Fibroblast of villous mesenchyme (primary cell): ENCODE measurements at regions not wholly inside any gene's neighbourhood (a gene's known extent, or its start where the extent isn't known, plus 50 kb on each side); places are given as distances from the start of the nearest gene placed in this dataset.
"Not testable (repeated sequence)": the region's sequence is repeated elsewhere in the genome, so short reads cannot be mapped to it uniquely, and the experiment has no call there.

Experiments
- DNase-seq: peaks from one replicate; pipeline ENCODE4 v3.0.0-alpha.2; 2010; ENCODE audit warnings: low read depth
- H3K4me3 ChIP-seq: 2 replicates; pipeline ENCODE4 v1.5.1; 2011; ENCODE audit warnings: low read depth, mild to moderate bottlenecking, low read length
- CTCF ChIP-seq: IDR thresholded peaks from 2 replicates; pipeline ENCODE4 v1.5.1; 2012; ENCODE audit warnings: low read depth, mild to moderate bottlenecking, low read length; ENCODE audit not compliant: insufficient read depth

DNA sequence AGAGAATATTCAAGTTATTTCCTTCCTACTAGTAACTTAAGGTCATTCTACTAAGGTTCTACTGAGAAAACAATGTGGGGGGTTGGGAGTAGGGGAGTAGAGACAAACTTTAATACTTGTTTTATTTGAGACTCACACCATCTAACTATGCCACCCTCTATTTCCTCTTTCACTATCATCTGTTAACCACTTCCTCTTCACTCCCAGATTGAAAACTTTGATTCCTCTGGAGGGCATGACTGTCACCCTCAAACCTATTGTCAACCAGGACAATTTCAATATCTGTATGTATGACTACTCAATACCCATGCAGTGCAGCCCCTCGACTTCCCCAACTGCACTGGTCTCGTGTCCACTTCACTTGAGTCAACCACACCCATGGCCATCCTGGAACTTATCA is 165.6 kb upstream of the POGK start:
- DNase-seq = no peak
- no peak overlapping the region for H3K4me3 ChIP-seq
- no peak for TF ChIP-seq CTCF

GRCh38 chr1:166675213-166675612 is 164.1 kb upstream of the POGK start:
- TF ChIP-seq CTCF = no peak
- no peak overlapping the region for H3K4me3 ChIP-seq
- no peak for DNase-seq

DNA sequence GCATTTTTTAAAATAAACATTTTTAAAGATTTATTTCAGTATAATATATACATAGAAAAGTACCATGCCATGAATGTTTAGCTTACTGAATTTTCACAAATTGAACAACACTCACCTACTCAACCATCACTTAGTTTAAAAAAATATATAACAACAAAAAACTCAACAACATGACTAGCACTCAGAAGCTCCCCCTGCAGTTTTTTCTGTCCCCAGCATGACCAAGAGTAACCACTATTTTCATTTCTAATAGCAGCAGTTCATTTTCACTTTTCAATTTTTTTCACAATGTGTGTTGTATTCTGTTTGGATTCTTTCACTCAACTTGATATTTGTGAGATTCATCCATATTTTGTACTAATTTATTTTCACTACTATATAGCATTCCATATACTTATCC is 162.3 kb upstream of the POGK start:
- H3K4me3 ChIP-seq = no peak overlapping the region
- no peak for DNase-seq
- TF ChIP-seq CTCF = no peak

GRCh38 chr1:166679369-166679768 is 159.9 kb upstream of the POGK start:
- TF ChIP-seq CTCF = no peak
- no peak overlapping the region for H3K4me3 ChIP-seq
- no peak for DNase-seq

DNA sequence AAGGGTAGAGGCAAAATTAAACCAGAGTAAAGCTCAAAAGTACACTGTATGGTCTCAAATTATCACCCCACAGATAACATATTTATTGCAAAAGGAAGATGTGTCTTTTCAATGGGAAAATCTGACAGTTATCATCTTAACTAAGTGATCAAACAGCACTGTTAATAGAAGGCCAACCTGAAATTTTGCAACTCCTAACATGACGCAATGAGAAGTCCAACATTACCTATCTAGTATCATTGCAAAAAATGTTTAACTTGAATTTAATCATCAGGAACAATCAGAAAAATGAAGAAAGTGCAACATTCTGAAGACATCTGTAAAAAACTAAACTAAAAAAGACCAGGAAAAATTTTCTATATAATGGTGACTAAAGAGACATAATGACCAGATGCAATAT is 156.7 kb upstream of the POGK start:
- H3K4me3 ChIP-seq = no peak overlapping the region
- TF ChIP-seq CTCF = no peak
- DNase-seq = no peak

- not testable (repeated sequence) for DNase-seq, H3K4me3 ChIP-seq
Measured at GRCh38 chr1:166684669-166685068, 154.6 kb upstream of the POGK start.

- TF ChIP-seq CTCF = no peak
- no peak overlapping the region for H3K4me3 ChIP-seq
- no peak for DNase-seq
Measured at GRCh38 chr1:166685200-166685599, 154.1 kb upstream of the POGK start.

DNA sequence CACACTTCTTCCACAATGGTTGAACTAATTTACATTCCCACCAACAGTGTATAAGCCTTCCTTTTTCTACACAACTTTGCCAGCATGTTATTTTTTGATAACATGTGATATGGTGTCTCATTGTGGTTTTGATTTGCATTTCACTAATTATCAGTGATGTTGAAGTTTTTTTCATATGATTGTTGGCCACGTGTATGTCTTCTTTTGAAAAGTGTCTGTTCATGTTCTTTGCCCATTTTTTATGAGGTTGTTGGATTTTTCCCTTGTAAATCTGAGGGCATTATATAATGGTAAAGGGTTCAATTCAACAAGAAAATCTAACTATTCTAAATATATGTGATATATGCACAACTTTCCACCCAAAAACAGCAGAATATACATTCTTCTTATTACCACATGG is 153.4 kb upstream of the POGK start:
- not testable (repeated sequence) for H3K4me3 ChIP-seq, DNase-seq

- not testable (repeated sequence) for DNase-seq, H3K4me3 ChIP-seq
Measured at GRCh38 chr1:166690596-166690995, 148.7 kb upstream of the POGK start.
